Osteoblast (primary cell): ENCODE measurements at regions not wholly inside any gene's neighbourhood (a gene's known extent, or its start where the extent isn't known, plus 50 kb on each side); places are given as distances from the start of the nearest gene placed in this dataset.

Experiments
- DNase-seq: peaks from one replicate; pipeline ENCODE4 v3.0.0; 2011; ENCODE audit warnings: low spot score, mixed read lengths; ENCODE audit not compliant: insufficient read length; ENCODE audit errors: missing footprints
- H2AFZ ChIP-seq: 2 replicates; pipeline ENCODE4 v1.6.0; 2011; ENCODE audit warnings: mild to moderate bottlenecking, low read length
- H3K27ac ChIP-seq: 2 replicates; pipeline ENCODE4 v1.5.1; 2011; ENCODE audit warnings: mild to moderate bottlenecking, low read depth, low read length, moderate library complexity
- H3K27me3 ChIP-seq: 2 replicates; pipeline ENCODE4 v1.6.0; 2012; ENCODE audit warnings: mild to moderate bottlenecking, control low read depth, inconsistent platforms, low read length, moderate library complexity; ENCODE audit not compliant: insufficient read depth
- H3K36me3 ChIP-seq: 2 replicates; pipeline ENCODE4 v1.5.1; 2011; ENCODE audit warnings: mild to moderate bottlenecking, low read length, control low read depth, moderate library complexity; ENCODE audit not compliant: insufficient read depth
- H3K4me1 ChIP-seq: 2 replicates; pipeline ENCODE4 v1.5.1; 2011; ENCODE audit warnings: mild to moderate bottlenecking, low read length, control low read depth, moderate library complexity; ENCODE audit not compliant: insufficient read depth
- H3K4me2 ChIP-seq: 2 replicates; pipeline ENCODE4 v1.6.0; 2011; ENCODE audit warnings: mild to moderate bottlenecking, low read length; ENCODE audit not compliant: insufficient read depth
- H3K4me3 ChIP-seq: fragments of 200-600 bp; sonication (generic); 3 replicates; pipeline ENCODE4 v1.5.1; 2012; ENCODE audit warnings: mild to moderate bottlenecking, low read length, inconsistent platforms; ENCODE audit not compliant: insufficient read depth
- H3K79me2 ChIP-seq: 2 replicates; pipeline ENCODE4 v1.6.0; 2012; ENCODE audit warnings: mild to moderate bottlenecking, low read length, control low read depth, inconsistent platforms; ENCODE audit not compliant: insufficient read depth
- H3K9me3 ChIP-seq: 2 replicates; pipeline ENCODE4 v1.5.1; 2011; ENCODE audit warnings: low read depth, low read length, control low read depth
- H4K20me1 ChIP-seq: 2 replicates; pipeline ENCODE4 v1.6.0; 2012; ENCODE audit warnings: mild to moderate bottlenecking, low read length, control low read depth; ENCODE audit not compliant: insufficient read depth
- TF ChIP-seq, protein P1 (sequence below): IDR thresholded peaks from 2 replicates; pipeline ENCODE4 v1.5.1; 2011; ENCODE audit warnings: mild to moderate bottlenecking, low read depth, low read length, moderate library complexity; ENCODE audit errors: extremely low read depth

DNA sequence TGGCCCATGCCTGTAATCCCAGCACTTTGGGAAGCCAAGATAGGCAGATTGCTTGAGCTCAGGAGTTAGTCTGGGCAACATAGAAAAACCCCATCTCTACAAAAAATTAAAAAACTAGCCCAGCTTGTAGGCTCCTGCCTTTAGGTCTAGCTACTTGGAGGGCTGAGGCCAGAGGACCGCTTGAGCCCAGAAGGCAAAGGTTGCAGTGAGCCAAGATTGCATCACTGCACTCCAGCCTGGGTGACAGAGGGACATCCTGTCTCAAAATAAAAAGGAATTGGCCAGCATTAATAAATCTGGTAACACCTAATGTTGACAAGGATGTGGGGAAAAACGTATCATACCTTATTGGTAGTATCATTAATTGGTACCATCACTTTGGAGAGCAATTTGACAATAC is 396.2 kb downstream of the PLPP3 start:
- TF ChIP-seq, protein P1, sequence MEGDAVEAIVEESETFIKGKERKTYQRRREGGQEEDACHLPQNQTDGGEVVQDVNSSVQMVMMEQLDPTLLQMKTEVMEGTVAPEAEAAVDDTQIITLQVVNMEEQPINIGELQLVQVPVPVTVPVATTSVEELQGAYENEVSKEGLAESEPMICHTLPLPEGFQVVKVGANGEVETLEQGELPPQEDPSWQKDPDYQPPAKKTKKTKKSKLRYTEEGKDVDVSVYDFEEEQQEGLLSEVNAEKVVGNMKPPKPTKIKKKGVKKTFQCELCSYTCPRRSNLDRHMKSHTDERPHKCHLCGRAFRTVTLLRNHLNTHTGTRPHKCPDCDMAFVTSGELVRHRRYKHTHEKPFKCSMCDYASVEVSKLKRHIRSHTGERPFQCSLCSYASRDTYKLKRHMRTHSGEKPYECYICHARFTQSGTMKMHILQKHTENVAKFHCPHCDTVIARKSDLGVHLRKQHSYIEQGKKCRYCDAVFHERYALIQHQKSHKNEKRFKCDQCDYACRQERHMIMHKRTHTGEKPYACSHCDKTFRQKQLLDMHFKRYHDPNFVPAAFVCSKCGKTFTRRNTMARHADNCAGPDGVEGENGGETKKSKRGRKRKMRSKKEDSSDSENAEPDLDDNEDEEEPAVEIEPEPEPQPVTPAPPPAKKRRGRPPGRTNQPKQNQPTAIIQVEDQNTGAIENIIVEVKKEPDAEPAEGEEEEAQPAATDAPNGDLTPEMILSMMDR = no peak
- no peaks in the 10 kb centered on the region for H3K36me3 ChIP-seq
- no peaks in the 10 kb centered on the region for H3K9me3 ChIP-seq
- no peak overlapping the region for H2AFZ ChIP-seq
- H3K79me2 ChIP-seq = no peaks in the 10 kb centered on the region
- no peaks in the 10 kb centered on the region for H3K27me3 ChIP-seq
- H3K4me2 ChIP-seq = no peak overlapping the region
- H3K4me1 ChIP-seq = peaks cover 6% of the 10 kb centered on the region
- no peak overlapping the region for H3K27ac ChIP-seq
- no peak overlapping the region for H3K4me3 ChIP-seq
- H4K20me1 ChIP-seq = no peaks in the 10 kb centered on the region
- DNase-seq = no peak

DNA sequence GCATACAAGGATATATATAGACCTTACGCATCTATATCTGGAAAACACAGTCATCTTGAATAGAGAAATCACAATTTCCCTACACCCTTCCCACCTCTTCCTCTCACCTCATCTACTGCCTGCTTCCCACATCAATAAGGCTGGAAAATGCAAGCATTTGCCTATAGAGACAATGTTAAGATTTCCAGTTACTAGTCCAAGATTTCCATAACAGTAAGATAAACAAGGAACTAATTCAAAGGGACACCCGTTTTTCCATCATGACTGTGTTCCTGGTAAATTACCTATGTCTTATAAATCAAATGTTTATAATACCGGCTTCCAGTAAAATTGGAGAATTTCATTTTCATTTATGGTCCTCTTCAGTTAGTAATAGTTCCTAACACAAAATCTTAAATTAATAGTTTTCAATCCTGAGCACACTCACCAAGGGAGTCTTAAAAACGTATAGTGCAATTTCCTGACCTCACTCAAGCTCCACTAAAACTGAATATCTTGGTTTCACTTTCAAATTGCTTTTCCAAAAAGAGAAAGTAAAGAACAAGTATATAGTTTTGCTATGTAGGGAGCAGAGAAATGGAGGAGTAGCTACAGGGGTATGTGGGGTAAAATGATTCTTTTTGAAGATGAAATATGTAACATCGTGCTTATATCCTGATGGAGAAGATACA is 398.7 kb downstream of the PLPP3 start:
- peak overlapping the region; percentile 53 for H3K4me3 ChIP-seq
- peak overlapping the region; percentile 50 for H3K27ac ChIP-seq
- no peaks in the 10 kb centered on the region for H3K79me2 ChIP-seq
- H3K4me2 ChIP-seq = peak overlapping the region; percentile 83
- H4K20me1 ChIP-seq = no peaks in the 10 kb centered on the region
- no peaks in the 10 kb centered on the region for H3K9me3 ChIP-seq
- H3K36me3 ChIP-seq = no peaks in the 10 kb centered on the region
- H3K4me1 ChIP-seq = peaks cover 6% of the 10 kb centered on the region
- DNase-seq = no peak
- H3K27me3 ChIP-seq = no peaks in the 10 kb centered on the region
- H2AFZ ChIP-seq = peak overlapping the region; percentile 97
- TF ChIP-seq, protein P1 = no peak

DNA sequence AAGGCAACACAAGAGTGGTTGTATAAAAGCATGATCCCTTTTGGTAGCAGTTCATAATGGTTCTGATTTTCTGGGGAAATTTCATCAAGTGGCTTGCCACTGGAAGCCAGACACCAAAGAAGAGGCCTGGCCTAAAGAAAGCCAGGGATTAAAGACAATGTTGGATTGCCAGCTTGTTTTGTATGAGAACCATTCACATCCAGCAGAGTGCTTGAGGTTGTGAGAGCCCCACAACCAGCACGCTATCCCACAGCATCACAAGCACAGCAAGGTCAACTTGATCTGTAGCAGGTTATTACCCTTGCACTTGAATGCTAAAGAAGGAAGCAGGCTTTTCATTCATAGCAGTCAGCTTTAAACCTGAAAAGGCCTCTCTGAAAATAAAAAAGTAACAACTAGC is 399.8 kb downstream of the PLPP3 start:
- no peak overlapping the region for H2AFZ ChIP-seq
- no peak overlapping the region for H3K4me3 ChIP-seq
- no peak for DNase-seq
- H4K20me1 ChIP-seq = no peaks in the 10 kb centered on the region
- peaks cover 7% of the 10 kb centered on the region for H3K4me1 ChIP-seq
- H3K4me2 ChIP-seq = no peak overlapping the region
- no peaks in the 10 kb centered on the region for H3K9me3 ChIP-seq
- no peaks in the 10 kb centered on the region for H3K36me3 ChIP-seq
- no peaks in the 10 kb centered on the region for H3K27me3 ChIP-seq
- TF ChIP-seq, protein P1 = no peak
- H3K27ac ChIP-seq = no peak overlapping the region
- no peaks in the 10 kb centered on the region for H3K79me2 ChIP-seq

DNA sequence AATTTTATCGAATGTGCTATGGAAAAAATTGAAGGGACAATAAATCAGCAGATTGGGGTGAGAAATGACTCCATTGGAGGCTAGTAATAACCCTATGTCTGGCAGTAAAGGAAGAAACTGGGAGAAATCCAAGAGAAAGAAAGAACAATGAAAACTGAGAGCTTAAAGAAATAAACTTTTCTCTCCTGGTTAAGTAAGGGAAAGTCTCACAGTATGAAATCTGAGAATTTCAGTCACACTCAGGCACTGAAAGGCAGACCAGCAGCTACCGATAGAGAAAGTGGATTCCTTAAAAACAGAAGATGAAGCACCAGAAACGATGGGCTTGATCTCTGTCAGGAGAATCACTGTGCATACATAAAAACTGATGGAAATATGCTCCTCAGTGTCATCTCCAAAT is 404.2 kb downstream of the PLPP3 start:
- Histone ChIP-seq H3K27ac (no peak overlapping the region), H3K4me3 (no peak overlapping the region), H3K9me3 (no peaks in the 10 kb centered on the region), H2AFZ (peak overlapping the region; percentile 68), H3K79me2 (no peaks in the 10 kb centered on the region), H3K4me1 (peaks cover 15% of the 10 kb centered on the region), H4K20me1 (no peaks in the 10 kb centered on the region), H3K27me3 (no peaks in the 10 kb centered on the region), H3K4me2 (peak overlapping the region; percentile 6), H3K36me3 (no peaks in the 10 kb centered on the region)
- TF ChIP-seq, protein P1 = no peak
- no peak for DNase-seq
